ENCODE measurements at regions not wholly inside any gene's neighbourhood (a gene's known extent, or its start where the extent isn't known, plus 50 kb on each side); places are given as distances from the start of the nearest gene placed in this dataset.
A peak's percentile ranks its signal among the peaks of the same experiment; 100 is the strongest.

- FAIRE-seq (no peak), DNase-seq (ENCODE audit: insufficient read length, low spot score) (no peak)
- no peak for TF ChIP-seq POLR2A (IDR thresholded peaks at IDR 0.05; ENCODE audit: low read depth, low read length)
These were observed 92.7 kb upstream of the NDST3 start for GRCh38 chr4:117941611-117942010.

GRCh38 chr4:117949621-117950020, 84.7 kb upstream of the NDST3 start:
- no peak for TF ChIP-seq POLR2A (IDR thresholded peaks at IDR 0.05; ENCODE audit: low read depth, low read length)
- FAIRE-seq (no peak), DNase-seq (ENCODE audit: insufficient read length, low spot score) (no peak)

- TF ChIP-seq POLR2A (IDR thresholded peaks at IDR 0.05; ENCODE audit: low read depth, low read length): no peak
- DNase-seq (ENCODE audit: insufficient read length, low spot score): no peak
- no peak for FAIRE-seq
These were observed 76.7 kb upstream of the NDST3 start for GRCh38 chr4:117957571-117957970.

GRCh38 chr4:117965622-117966021, 68.7 kb upstream of the NDST3 start:
- FAIRE-seq: no peak
- DNase-seq (ENCODE audit: insufficient read length, low spot score): no peak
- TF ChIP-seq POLR2A (IDR thresholded peaks at IDR 0.05; ENCODE audit: low read depth, low read length): no peak

- DNase-seq (ENCODE audit: insufficient read length, low spot score): no peak
- no peak for TF ChIP-seq POLR2A (IDR thresholded peaks at IDR 0.05; ENCODE audit: low read depth, low read length)
- FAIRE-seq: no peak
These were observed 65.7 kb upstream of the NDST3 start for GRCh38 chr4:117968606-117969005.

- DNase-seq (ENCODE audit: insufficient read length, low spot score): no peak
- TF ChIP-seq POLR2A (IDR thresholded peaks at IDR 0.05; ENCODE audit: low read depth, low read length): no peak
- no peak for FAIRE-seq
These were observed 62.9 kb upstream of the NDST3 start for GRCh38 chr4:117971403-117971802.

GRCh38 chr4:117983541-117984365, 50.5 kb upstream of the NDST3 start:
- FAIRE-seq: peak; percentile 75
- DNase-seq (ENCODE audit: insufficient read length, low spot score): no peak
- no peak for TF ChIP-seq POLR2A (IDR thresholded peaks at IDR 0.05; ENCODE audit: low read depth, low read length)

GRCh38 chr4:117984366-117984680, 50.0 kb upstream of the NDST3 start:
- TF ChIP-seq POLR2A (IDR thresholded peaks at IDR 0.05; ENCODE audit: low read depth, low read length): no peak
- FAIRE-seq (peak; percentile 6), DNase-seq (ENCODE audit: insufficient read length, low spot score) (no peak)
